ENCODE measurements at regions not wholly inside any gene's neighbourhood (a gene's known extent, or its start where the extent isn't known, plus 50 kb on each side); places are given as distances from the start of the nearest gene placed in this dataset.
"Not testable (repeated sequence)": the region's sequence is repeated elsewhere in the genome, so short reads cannot be mapped to it uniquely, and the experiment has no call there.

DNA sequence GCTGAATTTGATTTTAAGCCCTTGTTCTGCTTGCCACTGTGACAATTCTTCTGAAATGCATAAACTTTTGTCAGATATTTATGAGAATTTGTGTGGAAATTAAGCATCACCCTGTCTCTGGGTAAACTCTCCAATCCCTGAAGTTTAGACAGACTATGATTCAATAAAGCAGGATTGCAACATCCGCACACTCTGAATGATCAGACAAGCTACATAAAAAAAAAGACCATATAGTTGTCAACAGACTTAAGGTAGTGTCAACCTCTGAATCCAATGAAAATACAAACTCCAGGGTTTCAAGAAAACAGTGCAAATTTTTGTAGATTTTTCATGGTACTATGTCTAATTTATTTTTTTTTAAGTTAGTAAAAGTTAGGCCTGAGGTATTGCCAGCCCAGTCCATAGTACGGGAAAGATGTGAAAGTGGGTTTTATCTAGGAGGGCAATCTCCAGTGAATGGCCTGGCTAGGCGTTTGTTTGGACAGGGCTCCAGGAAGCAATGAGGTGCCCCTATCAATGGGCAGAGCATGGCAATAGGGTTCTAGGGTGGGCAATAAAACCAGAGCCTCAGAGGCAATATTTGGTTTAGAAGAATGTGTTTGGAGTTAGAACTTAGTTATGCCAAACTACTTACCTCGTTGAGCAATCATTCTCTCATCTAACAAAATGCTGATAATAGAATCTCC, 762.6 kb upstream of the SEMA6A start:
- Histone ChIP-seq H3K4me3 (ENCODE audit: low read depth, low read length) (no peak overlapping the region), H3K9me3 (ENCODE audit: control insufficient read depth, insufficient read depth, low read length) (0 out of 2 replicates have a peak, but pooled peaks cover 3% of the 10 kb centered on the region), H3K36me3 (ENCODE audit: control insufficient read depth, insufficient read depth, low read length) (no peaks in the 10 kb centered on the region), H3K4me1 (ENCODE audit: control insufficient read depth, insufficient read depth, low read length) (no peaks in the 10 kb centered on the region), H3K27ac (ENCODE audit: low read depth, low read length) (no peak overlapping the region), H3K9ac (ENCODE audit: low read depth, low read length) (no peak overlapping the region), H3K27me3 (ENCODE audit: control insufficient read depth, insufficient read depth, low read length) (no peaks in the 10 kb centered on the region)

GRCh38 chr5:117336208-117336607, 761.6 kb upstream of the SEMA6A start:
- no peaks in the 10 kb centered on the region for H3K4me1 ChIP-seq (ENCODE audit: control insufficient read depth, insufficient read depth, low read length)
- H3K9me3 ChIP-seq (ENCODE audit: control insufficient read depth, insufficient read depth, low read length), result 0 out of 2 replicates have a peak, but pooled peaks cover 3% of the 10 kb centered on the region
- H3K27me3 ChIP-seq (ENCODE audit: control insufficient read depth, insufficient read depth, low read length), result no peaks in the 10 kb centered on the region
- H3K36me3 ChIP-seq (ENCODE audit: control insufficient read depth, insufficient read depth, low read length), result no peaks in the 10 kb centered on the region
- H3K9ac ChIP-seq (ENCODE audit: low read depth, low read length), result no peak overlapping the region
- H3K4me3 ChIP-seq (ENCODE audit: low read depth, low read length), result no peak overlapping the region
- H3K27ac ChIP-seq (ENCODE audit: low read depth, low read length), result no peak overlapping the region

GRCh38 chr5:117333011-117333410, 758.4 kb upstream of the SEMA6A start:
- H3K9ac ChIP-seq (ENCODE audit: low read depth, low read length), result no peak overlapping the region
- 0 out of 2 replicates have a peak, but pooled peaks cover 3% of the 10 kb centered on the region for H3K9me3 ChIP-seq (ENCODE audit: control insufficient read depth, insufficient read depth, low read length)
- H3K27ac ChIP-seq (ENCODE audit: low read depth, low read length), result no peak overlapping the region
- no peak overlapping the region for H3K4me3 ChIP-seq (ENCODE audit: low read depth, low read length)
- H3K27me3 ChIP-seq (ENCODE audit: control insufficient read depth, insufficient read depth, low read length), result no peaks in the 10 kb centered on the region
- no peaks in the 10 kb centered on the region for H3K36me3 ChIP-seq (ENCODE audit: control insufficient read depth, insufficient read depth, low read length)
- no peaks in the 10 kb centered on the region for H3K4me1 ChIP-seq (ENCODE audit: control insufficient read depth, insufficient read depth, low read length)

DNA sequence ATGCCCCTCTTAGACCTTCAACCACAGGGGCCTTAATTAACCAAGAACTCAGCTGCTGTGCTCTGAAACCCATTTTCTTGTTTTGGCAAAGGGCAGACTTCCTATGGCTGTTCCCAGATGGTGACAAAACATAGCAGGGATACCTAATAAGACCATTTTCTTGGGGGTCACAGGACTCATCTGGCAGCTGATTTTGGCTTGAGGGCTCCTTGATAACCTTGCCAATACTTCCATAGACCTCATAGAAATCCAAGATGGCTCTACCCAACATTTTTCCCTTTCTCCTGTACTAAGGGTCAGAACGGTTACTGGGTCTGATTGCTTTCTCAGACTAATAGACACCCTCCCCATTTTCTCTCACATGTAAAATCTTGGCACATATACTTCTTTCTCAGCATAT, 757.7 kb upstream of the SEMA6A start:
- H3K9me3 ChIP-seq (ENCODE audit: control insufficient read depth, insufficient read depth, low read length), result 0 out of 2 replicates have a peak, but pooled peaks cover 3% of the 10 kb centered on the region
- H3K9ac ChIP-seq (ENCODE audit: low read depth, low read length), result no peak overlapping the region
- no peak overlapping the region for H3K4me3 ChIP-seq (ENCODE audit: low read depth, low read length)
- H3K36me3 ChIP-seq (ENCODE audit: control insufficient read depth, insufficient read depth, low read length), result no peaks in the 10 kb centered on the region
- H3K4me1 ChIP-seq (ENCODE audit: control insufficient read depth, insufficient read depth, low read length), result no peaks in the 10 kb centered on the region
- no peak overlapping the region for H3K27ac ChIP-seq (ENCODE audit: low read depth, low read length)
- no peaks in the 10 kb centered on the region for H3K27me3 ChIP-seq (ENCODE audit: control insufficient read depth, insufficient read depth, low read length)

- Histone ChIP-seq H3K9ac (ENCODE audit: low read depth, low read length) (no peak overlapping the region), H3K27ac (ENCODE audit: low read depth, low read length) (no peak overlapping the region), H3K4me3 (ENCODE audit: low read depth, low read length) (no peak overlapping the region), H3K9me3 (ENCODE audit: control insufficient read depth, insufficient read depth, low read length) (no peaks in the 10 kb centered on the region), H3K27me3 (ENCODE audit: control insufficient read depth, insufficient read depth, low read length) (no peaks in the 10 kb centered on the region), H3K36me3 (ENCODE audit: control insufficient read depth, insufficient read depth, low read length) (no peaks in the 10 kb centered on the region), H3K4me1 (ENCODE audit: control insufficient read depth, insufficient read depth, low read length) (no peaks in the 10 kb centered on the region)
Observed at GRCh38 chr5:117327511-117327910, 752.9 kb upstream of the SEMA6A start.

DNA sequence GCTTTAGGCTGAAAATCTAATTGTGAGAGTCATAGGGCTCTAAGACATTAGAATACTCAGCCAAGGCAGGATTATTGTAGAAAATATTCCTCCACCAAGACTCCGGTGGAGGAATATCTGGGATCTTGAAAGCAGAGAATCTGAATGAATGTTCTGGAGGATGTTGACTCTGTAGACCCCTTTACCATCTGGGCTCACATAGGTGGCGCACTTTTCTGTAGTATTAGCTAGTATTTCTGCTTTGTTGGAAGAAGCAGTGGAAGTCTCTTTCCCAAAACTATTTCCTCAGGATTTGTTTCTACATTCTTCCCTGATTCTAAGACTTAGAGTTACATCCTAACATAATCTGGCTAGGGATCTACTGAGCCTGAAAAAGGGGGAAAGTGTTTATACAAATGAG, 752.4 kb upstream of the SEMA6A start:
- H3K36me3 ChIP-seq (ENCODE audit: control insufficient read depth, insufficient read depth, low read length), result no peaks in the 10 kb centered on the region
- no peaks in the 10 kb centered on the region for H3K27me3 ChIP-seq (ENCODE audit: control insufficient read depth, insufficient read depth, low read length)
- no peaks in the 10 kb centered on the region for H3K9me3 ChIP-seq (ENCODE audit: control insufficient read depth, insufficient read depth, low read length)
- no peaks in the 10 kb centered on the region for H3K4me1 ChIP-seq (ENCODE audit: control insufficient read depth, insufficient read depth, low read length)
- no peak overlapping the region for H3K4me3 ChIP-seq (ENCODE audit: low read depth, low read length)
- no peak overlapping the region for H3K27ac ChIP-seq (ENCODE audit: low read depth, low read length)
- no peak overlapping the region for H3K9ac ChIP-seq (ENCODE audit: low read depth, low read length)

- H3K4me3 ChIP-seq (ENCODE audit: low read depth, low read length), result no peak overlapping the region
- H3K9me3 ChIP-seq (ENCODE audit: control insufficient read depth, insufficient read depth, low read length), result no peaks in the 10 kb centered on the region
- no peak overlapping the region for H3K27ac ChIP-seq (ENCODE audit: low read depth, low read length)
- H3K4me1 ChIP-seq (ENCODE audit: control insufficient read depth, insufficient read depth, low read length), result peaks cover 13% of the 10 kb centered on the region
- no peaks in the 10 kb centered on the region for H3K27me3 ChIP-seq (ENCODE audit: control insufficient read depth, insufficient read depth, low read length)
- H3K36me3 ChIP-seq (ENCODE audit: control insufficient read depth, insufficient read depth, low read length), result no peaks in the 10 kb centered on the region
- no peak overlapping the region for H3K9ac ChIP-seq (ENCODE audit: low read depth, low read length)
Observed at GRCh38 chr5:117318528-117318927, 743.9 kb upstream of the SEMA6A start.

DNA sequence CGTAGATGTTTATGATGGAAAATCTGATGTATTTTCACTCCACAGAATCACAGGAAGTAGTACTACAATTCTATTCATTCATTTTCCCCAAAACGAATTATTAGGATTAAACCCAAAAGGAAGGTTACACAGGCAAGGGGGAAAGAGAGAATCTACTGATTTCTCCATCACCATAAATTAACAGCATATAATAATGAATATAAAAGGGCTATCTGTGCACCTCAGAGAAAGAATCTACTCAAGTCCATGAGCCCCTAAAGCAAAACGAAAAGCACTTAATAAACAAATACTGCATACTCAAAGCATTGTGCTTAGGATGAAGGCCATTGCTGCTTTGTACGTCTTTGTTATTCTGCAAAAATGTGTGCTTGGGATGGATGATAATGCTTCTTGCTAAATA, 740.5 kb upstream of the SEMA6A start:
- Histone ChIP-seq H3K4me1 (ENCODE audit: control insufficient read depth, insufficient read depth, low read length) (peaks cover 13% of the 10 kb centered on the region), H3K4me3 (ENCODE audit: low read depth, low read length) (no peak overlapping the region), H3K27me3 (ENCODE audit: control insufficient read depth, insufficient read depth, low read length) (no peaks in the 10 kb centered on the region), H3K9me3 (ENCODE audit: control insufficient read depth, insufficient read depth, low read length) (no peaks in the 10 kb centered on the region), H3K27ac (ENCODE audit: low read depth, low read length) (no peak overlapping the region), H3K36me3 (ENCODE audit: control insufficient read depth, insufficient read depth, low read length) (no peaks in the 10 kb centered on the region), H3K9ac (ENCODE audit: low read depth, low read length) (no peak overlapping the region)

DNA sequence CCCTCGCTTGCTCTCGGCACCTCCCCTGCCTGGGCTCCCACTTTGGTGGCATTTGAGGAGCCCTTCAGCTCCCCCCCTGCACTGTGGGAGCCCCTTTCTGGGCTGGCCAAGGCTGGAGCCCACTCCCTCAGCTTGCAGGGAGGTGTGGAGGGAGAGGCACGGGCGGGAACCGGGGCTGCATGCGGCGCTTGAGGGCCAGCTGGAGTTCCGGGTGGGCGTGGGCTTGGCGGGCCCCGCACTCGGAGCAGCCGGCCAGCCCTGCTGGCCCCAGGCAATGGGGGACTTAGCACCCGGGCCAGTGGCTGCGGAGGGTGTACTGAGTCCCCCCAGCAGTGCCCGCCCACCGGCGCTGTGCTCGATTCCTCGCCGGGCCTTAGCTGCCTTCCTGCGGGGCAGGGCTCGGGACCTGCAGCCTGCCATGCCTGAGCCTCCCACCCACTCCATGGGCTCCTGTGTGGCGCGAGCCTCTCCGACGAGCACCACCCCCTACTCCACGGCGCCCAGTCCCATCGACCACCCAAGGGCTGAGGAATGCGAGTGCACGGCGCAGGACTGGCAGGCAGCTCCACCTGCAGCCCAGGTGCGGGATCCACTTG, 730.0 kb upstream of the SEMA6A start:
- H3K36me3 ChIP-seq (ENCODE audit: control insufficient read depth, insufficient read depth, low read length); H3K4me1 ChIP-seq (ENCODE audit: control insufficient read depth, insufficient read depth, low read length); H3K27me3 ChIP-seq (ENCODE audit: control insufficient read depth, insufficient read depth, low read length); H3K27ac ChIP-seq (ENCODE audit: low read depth, low read length); H3K9ac ChIP-seq (ENCODE audit: low read depth, low read length); H3K9me3 ChIP-seq (ENCODE audit: control insufficient read depth, insufficient read depth, low read length); H3K4me3 ChIP-seq (ENCODE audit: low read depth, low read length): not testable (repeated sequence)

GRCh38 chr5:117302949-117303348, 728.3 kb upstream of the SEMA6A start:
- H3K4me3 ChIP-seq (ENCODE audit: low read depth, low read length), result no peak overlapping the region
- peaks cover 6% of the 10 kb centered on the region; the same call in 1 of the 2 replicates for H3K4me1 ChIP-seq (ENCODE audit: control insufficient read depth, insufficient read depth, low read length)
- no peaks in the 10 kb centered on the region for H3K36me3 ChIP-seq (ENCODE audit: control insufficient read depth, insufficient read depth, low read length)
- H3K9ac ChIP-seq (ENCODE audit: low read depth, low read length), result no peak overlapping the region
- H3K27ac ChIP-seq (ENCODE audit: low read depth, low read length), result no peak overlapping the region
- H3K27me3 ChIP-seq (ENCODE audit: control insufficient read depth, insufficient read depth, low read length), result no peaks in the 10 kb centered on the region
- no peaks in the 10 kb centered on the region for H3K9me3 ChIP-seq (ENCODE audit: control insufficient read depth, insufficient read depth, low read length)

- Histone ChIP-seq H3K36me3 (ENCODE audit: control insufficient read depth, insufficient read depth, low read length) (no peaks in the 10 kb centered on the region), H3K27me3 (ENCODE audit: control insufficient read depth, insufficient read depth, low read length) (no peaks in the 10 kb centered on the region), H3K9ac (ENCODE audit: low read depth, low read length) (no peak overlapping the region), H3K27ac (ENCODE audit: low read depth, low read length) (no peak overlapping the region), H3K9me3 (ENCODE audit: control insufficient read depth, insufficient read depth, low read length) (no peaks in the 10 kb centered on the region), H3K4me3 (ENCODE audit: low read depth, low read length) (no peak overlapping the region), H3K4me1 (ENCODE audit: control insufficient read depth, insufficient read depth, low read length) (peaks cover 6% of the 10 kb centered on the region; the same call in 1 of the 2 replicates)
Observed at GRCh38 chr5:117302473-117302872, 727.9 kb upstream of the SEMA6A start.
